OCI-LY7 (cell line): ENCODE measurements at regions not wholly inside any gene's neighbourhood (a gene's known extent, or its start where the extent isn't known, plus 50 kb on each side); places are given as distances from the start of the nearest gene placed in this dataset.

Experiments
- BruUV-seq: library from RNA; stranded (reverse); fragments of 400-500 nt; replicated peaks from 2 replicates; lab custom pipeline; 2021; lab: Mats Ljungman, UMichigan
- CTCF ChIA-PET: fragments of 300-600 bp; sonication (Branson Sonifier 250); formaldehyde crosslinking; loops from one replicate; lab custom pipeline; 2022; ENCODE audit warnings: antibody characterized with exemption; ENCODE audit not compliant: unreplicated experiment; lab: Charles Lee
- POLR2A ChIA-PET: fragments of 300-600 bp; sonication (Branson Sonifier 250); formaldehyde crosslinking; loops from one replicate; lab custom pipeline; 2022; ENCODE audit warnings: antibody characterized with exemption; lab: Charles Lee
- DNase-seq: peaks from one replicate; pipeline ENCODE4 v3.0.0-alpha.2; 2015; ENCODE audit warnings: low spot score
- H2AFZ ChIP-seq: fragments of 200-600 bp; sonication (generic), shearing (Covaris generic); 2 replicates; pipeline ENCODE4 v1.6.1; 2014; ENCODE audit warnings: mild to moderate bottlenecking, antibody characterized with exemption, low read length, moderate library complexity
- H3K27ac ChIP-seq: fragments of 200-600 bp; sonication (generic); 2 replicates; pipeline ENCODE4 v1.5.1; 2014; ENCODE audit warnings: mixed run types, low read depth, mild to moderate bottlenecking, moderate library complexity, low read length, inconsistent platforms; ENCODE audit not compliant: poor library complexity, severe bottlenecking
- H3K36me3 ChIP-seq: fragments of 200-600 bp; sonication (generic); 2 replicates; pipeline ENCODE4 v1.6.1; 2014; ENCODE audit warnings: mild to moderate bottlenecking, antibody characterized with exemption, low read length, moderate library complexity, mixed read lengths; ENCODE audit not compliant: insufficient read depth
- H3K4me1 ChIP-seq: fragments of 200-600 bp; sonication (generic); 2 replicates; pipeline ENCODE4 v1.5.1; 2014; ENCODE audit warnings: mild to moderate bottlenecking, low read length; ENCODE audit not compliant: insufficient read depth, poor library complexity, severe bottlenecking
- H3K4me2 ChIP-seq: fragments of 200-600 bp; sonication (generic); 2 replicates; pipeline ENCODE4 v1.6.1; 2014; ENCODE audit warnings: mild to moderate bottlenecking, low read length
- H3K4me3 ChIP-seq: fragments of 200-600 bp; sonication (generic); 2 replicates; pipeline ENCODE4 v1.5.1; 2014; ENCODE audit warnings: mild to moderate bottlenecking, low read depth, low read length; ENCODE audit not compliant: poor library complexity, severe bottlenecking
- H3K79me2 ChIP-seq: fragments of 200-600 bp; sonication (generic); 2 replicates; pipeline ENCODE4 v1.6.1; 2016; ENCODE audit warnings: low read depth, mild to moderate bottlenecking, low read length, moderate library complexity, mixed read lengths; ENCODE audit not compliant: insufficient read depth
- H3K9me2 ChIP-seq: fragments of 200-600 bp; sonication (generic); 2 replicates; pipeline ENCODE4 v1.6.1; 2016; ENCODE audit warnings: mild to moderate bottlenecking, low read length, mixed read lengths; ENCODE audit not compliant: insufficient read depth
- H3K9me3 ChIP-seq: fragments of 200-600 bp; sonication (generic); 2 replicates; pipeline ENCODE4 v1.6.1; 2014; ENCODE audit warnings: mild to moderate bottlenecking, mixed run types, low read length, mixed read lengths
- H4K20me1 ChIP-seq: fragments of 200-600 bp; sonication (generic); 2 replicates; pipeline ENCODE4 v1.6.1; 2014; ENCODE audit warnings: mild to moderate bottlenecking, antibody characterized with exemption, low read length, moderate library complexity, mixed read lengths; ENCODE audit not compliant: insufficient read depth
- CTCF ChIP-seq: fragments of 200-600 bp; sonication (generic); conservative IDR thresholded peaks from 2 replicates; pipeline ENCODE4 v1.5.1; 2014; ENCODE audit warnings: mild to moderate bottlenecking, antibody characterized with exemption, low read length, moderate library complexity, mixed read lengths
- EZH2phosphoT487 ChIP-seq: fragments of 200-600 bp; sonication (generic); IDR thresholded peaks from 2 replicates; pipeline ENCODE4 v1.6.1; 2018; ENCODE audit warnings: low read depth, borderline replicate concordance, mild to moderate bottlenecking, mixed run types, antibody characterized with exemption, low read length, moderate library complexity, mixed read lengths
- intact Hi-C: fragments of 100-400 bp; cut with micrococcal nuclease; formaldehyde crosslinking; loops from one replicate; pipeline ENCODE4 v1.10.0; 2022; ENCODE audit not compliant: unreplicated experiment

GRCh38 chr3:35184775-35185174 lies 454.6 kb upstream of the ARPP21 start:
- ChIA-PET POLR2A (interaction anchor here (0.6 to 1.0 kb wide), 4 partner anchors 15 to 66 kb away, joined by 3 to 6 read pairs (median 3); no protein-coding TSS in a partner anchor), CTCF (no interaction called here)
- BruUV-seq: no TSS peak
- H3K9me2 ChIP-seq: no peaks in the 10 kb centered on the region
- H3K4me1 ChIP-seq: no peaks in the 10 kb centered on the region
- H4K20me1 ChIP-seq: no peaks in the 10 kb centered on the region
- H3K9me3 ChIP-seq: no peaks in the 10 kb centered on the region
- DNase-seq: no peak
- intact Hi-C loops: no loop called here
- H3K4me2 ChIP-seq: no peak overlapping the region
- no peaks in the 10 kb centered on the region for H3K79me2 ChIP-seq
- TF ChIP-seq CTCF: no peak
- no peak for TF ChIP-seq EZH2phosphoT487
- H2AFZ ChIP-seq: no peak overlapping the region
- H3K36me3 ChIP-seq: no peaks in the 10 kb centered on the region
- H3K4me3 ChIP-seq: no peak overlapping the region
- H3K27ac ChIP-seq: no peak overlapping the region

- no peak for DNase-seq
- BruUV-seq: no TSS peak
- intact Hi-C loops: no loop called here
- TF ChIP-seq EZH2phosphoT487 (no peak), CTCF (no peak)
- no peak overlapping the region for H2AFZ ChIP-seq
- no peak overlapping the region for H3K27ac ChIP-seq
- H3K4me3 ChIP-seq: no peak overlapping the region
- POLR2A ChIA-PET: no interaction called here
- H3K4me1 ChIP-seq: no peaks in the 10 kb centered on the region
- no peaks in the 10 kb centered on the region for H3K9me2 ChIP-seq
- CTCF ChIA-PET: no interaction called here
- no peaks in the 10 kb centered on the region for H3K36me3 ChIP-seq
- H3K9me3 ChIP-seq: no peaks in the 10 kb centered on the region
- H3K4me2 ChIP-seq: no peak overlapping the region
- no peaks in the 10 kb centered on the region for H4K20me1 ChIP-seq
- H3K79me2 ChIP-seq: no peaks in the 10 kb centered on the region
Measured at GRCh38 chr3:35187908-35188307, 451.4 kb upstream of the ARPP21 start.

GRCh38 chr3:35194666-35195065 lies 444.7 kb upstream of the ARPP21 start:
- no peak for TF ChIP-seq CTCF
- TF ChIP-seq EZH2phosphoT487: no peak
- H3K79me2 ChIP-seq: no peaks in the 10 kb centered on the region
- CTCF ChIA-PET: no interaction called here
- POLR2A ChIA-PET: no interaction called here
- no peak overlapping the region for H3K4me2 ChIP-seq
- no peak overlapping the region for H2AFZ ChIP-seq
- H3K9me2 ChIP-seq: no peaks in the 10 kb centered on the region
- no peaks in the 10 kb centered on the region for H3K4me1 ChIP-seq
- no peak overlapping the region for H3K4me3 ChIP-seq
- H3K9me3 ChIP-seq: no peaks in the 10 kb centered on the region
- H3K27ac ChIP-seq: no peak overlapping the region
- intact Hi-C loops: no loop called here
- no peaks in the 10 kb centered on the region for H4K20me1 ChIP-seq
- no peaks in the 10 kb centered on the region for H3K36me3 ChIP-seq
- BruUV-seq: no TSS peak
- DNase-seq: no peak
